ENCODE measurements at regions not wholly inside any gene's neighbourhood (a gene's known extent, or its start where the extent isn't known, plus 50 kb on each side); places are given as distances from the start of the nearest gene placed in this dataset.

GRCh38 chr14:34243001-34243400 is 219.0 kb downstream of the SPTSSA start:
- Histone ChIP-seq H3K4me1 (peaks cover 0 to 5% (median 0%) of the 10 kb centered on the region in 4 donors), H3K9me3 (no peaks in the 10 kb centered on the region), H3K36me3 (no peaks in the 10 kb centered on the region), H3K27me3 (no peaks in the 10 kb centered on the region), H3K4me3 (no peak overlapping the region), H3K27ac (no peak overlapping the region)
- intact Hi-C loops (cut with DNase I) = no loop called here
- no peak for TF ChIP-seq POLR2A (IDR thresholded peaks at IDR 0.05)
- no peak for TF ChIP-seq CTCF (IDR thresholded peaks at IDR 0.05)
- TF ChIP-seq EP300 (IDR thresholded peaks at IDR 0.05) = no peak
- no peak for TF ChIP-seq POLR2AphosphoS5 (IDR thresholded peaks at IDR 0.05)
- DNase-seq = no peak
- 91% methylated on average over 1 of the region's 1 CpG for WGBS, 2 donors

DNA sequence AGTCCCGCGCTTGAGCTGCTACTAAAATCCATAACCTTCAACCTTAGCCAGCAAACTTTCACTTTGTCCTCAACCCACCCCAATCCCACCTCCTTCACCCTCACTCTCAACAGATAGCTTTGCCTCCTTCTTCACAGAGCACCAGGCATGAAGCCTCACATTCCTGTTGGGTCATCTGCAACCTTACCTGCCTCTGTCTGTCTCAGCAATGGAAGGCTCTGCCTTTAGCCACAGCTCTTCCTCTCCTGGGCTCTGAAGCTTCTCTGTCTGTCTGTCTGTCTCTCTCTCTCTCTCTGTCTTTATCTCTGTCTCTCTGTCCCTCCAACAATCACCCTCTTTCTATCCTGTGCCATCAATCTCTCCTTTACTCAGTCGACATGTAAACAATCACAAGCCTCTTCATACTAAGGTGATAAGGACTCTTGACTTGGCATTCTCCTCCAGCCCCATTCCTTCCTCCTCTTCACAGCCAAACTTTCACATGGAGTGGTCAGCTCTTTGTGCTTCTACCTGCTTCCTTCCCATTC is 220.8 kb downstream of the SPTSSA start:
- intact Hi-C loops (cut with DNase I) = no loop called here
- H3K27ac ChIP-seq = no peak overlapping the region
- H3K36me3 ChIP-seq = no peaks in the 10 kb centered on the region
- DNase-seq = no peak
- TF ChIP-seq EP300 (IDR thresholded peaks at IDR 0.05) (no peak), POLR2AphosphoS5 (IDR thresholded peaks at IDR 0.05) (no peak), CTCF (IDR thresholded peaks at IDR 0.05) (no peak), POLR2A (IDR thresholded peaks at IDR 0.05) (no peak)
- WGBS, 2 donors = 93 to 94% methylated on average over 3 of the region's 3 CpGs
- peaks cover 0 to 13% (median 7%) of the 10 kb centered on the region in 4 donors for H3K4me1 ChIP-seq
- H3K27me3 ChIP-seq = no peaks in the 10 kb centered on the region
- no peaks in the 10 kb centered on the region for H3K9me3 ChIP-seq
- H3K4me3 ChIP-seq = no peak overlapping the region

GRCh38 chr14:34238610-34239009 is 223.4 kb downstream of the SPTSSA start:
- Histone ChIP-seq H3K27ac (peak overlapping the region in 1 of 4 donors; percentile 9), H3K4me3 (no peak overlapping the region), H3K36me3 (no peaks in the 10 kb centered on the region), H3K9me3 (no peaks in the 10 kb centered on the region), H3K27me3 (no peaks in the 10 kb centered on the region), H3K4me1 (peaks cover 0 to 38% (median 31%) of the 10 kb centered on the region in 4 donors)
- intact Hi-C loops (cut with DNase I) = no loop called here
- TF ChIP-seq POLR2AphosphoS5 (IDR thresholded peaks at IDR 0.05) (no peak), POLR2A (IDR thresholded peaks at IDR 0.05) (no peak), CTCF (IDR thresholded peaks at IDR 0.05) (no peak), EP300 (IDR thresholded peaks at IDR 0.05) (no peak)
- WGBS, 2 donors = 92 to 94% methylated on average over 6 of the region's 6 CpGs
- no peak for DNase-seq

DNA sequence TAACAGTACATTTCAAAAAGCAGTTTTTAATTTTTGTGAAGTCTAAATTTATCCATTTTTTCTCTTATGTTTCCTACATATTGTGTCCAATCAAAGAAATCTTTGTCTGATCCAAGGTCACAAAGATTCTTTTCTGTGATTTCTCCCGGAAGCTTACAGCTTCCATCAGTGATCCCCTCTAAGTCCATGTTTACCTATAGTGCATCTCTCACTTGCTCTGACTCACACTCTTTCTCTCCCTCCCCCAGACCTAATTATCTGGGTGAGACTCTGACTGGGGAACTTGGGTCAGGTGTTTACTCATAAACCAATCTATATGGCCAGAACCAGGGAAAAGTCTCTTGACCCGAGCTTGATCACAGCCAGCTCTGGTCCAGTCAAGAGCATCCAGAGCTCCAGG is 224.4 kb downstream of the SPTSSA start:
- H3K4me3 ChIP-seq = no peak overlapping the region
- WGBS, 2 donors = 92 to 93% methylated on average over 2 of the region's 2 CpGs
- peaks cover 0 to 46% (median 39%) of the 10 kb centered on the region in 4 donors for H3K4me1 ChIP-seq
- no peaks in the 10 kb centered on the region for H3K27me3 ChIP-seq
- H3K9me3 ChIP-seq = no peaks in the 10 kb centered on the region
- H3K27ac ChIP-seq = peak overlapping the region in 2 of 4 donors; percentile 77 to 83
- intact Hi-C loops (cut with DNase I) = no loop called here
- no peak for TF ChIP-seq EP300 (IDR thresholded peaks at IDR 0.05)
- TF ChIP-seq CTCF (IDR thresholded peaks at IDR 0.05) = no peak
- no peak for TF ChIP-seq POLR2A (IDR thresholded peaks at IDR 0.05)
- no peak for TF ChIP-seq POLR2AphosphoS5 (IDR thresholded peaks at IDR 0.05)
- no peaks in the 10 kb centered on the region for H3K36me3 ChIP-seq
- DNase-seq = no peak

DNA sequence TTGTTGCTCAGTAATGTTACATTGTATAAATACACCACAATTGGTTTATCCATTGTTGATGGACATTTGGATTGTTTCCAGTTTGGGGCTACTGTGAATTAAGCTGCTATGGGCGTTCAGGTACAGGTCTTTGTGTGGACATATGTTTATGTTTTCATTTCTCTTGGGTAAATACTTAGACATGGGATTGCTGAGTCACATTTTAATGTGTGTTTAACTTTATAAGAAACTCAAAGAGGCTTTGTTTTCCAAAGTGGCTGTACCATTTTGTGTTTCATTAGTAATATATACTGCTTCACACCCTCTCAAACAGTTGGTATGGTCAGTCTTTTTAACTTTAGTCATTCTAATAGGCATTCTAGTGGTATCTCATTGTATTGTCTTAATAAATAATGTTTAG is 225.0 kb downstream of the SPTSSA start:
- Histone ChIP-seq H3K27ac (peak overlapping the region; percentile 9 to 83 (median 78)), H3K36me3 (no peaks in the 10 kb centered on the region), H3K4me1 (peaks cover 0 to 46% (median 39%) of the 10 kb centered on the region in 4 donors), H3K9me3 (no peaks in the 10 kb centered on the region), H3K27me3 (no peaks in the 10 kb centered on the region), H3K4me3 (no peak overlapping the region)
- intact Hi-C loops (cut with DNase I) = no loop called here
- TF ChIP-seq POLR2A (IDR thresholded peaks at IDR 0.05) (no peak), EP300 (IDR thresholded peaks at IDR 0.05) (no peak)
- 11 to 54% methylated on average over 1 of the region's 1 CpG for WGBS, 2 donors
- DNase-seq = no peak
